Activated naive CD4-positive, alpha-beta T cell treated with anti-CD3 and anti-CD28 coated beads, Interleukin-2, amount 50 U/mL, for 24 hours (primary cell): ENCODE measurements at regions not wholly inside any gene's neighbourhood (a gene's known extent, or its start where the extent isn't known, plus 50 kb on each side); places are given as distances from the start of the nearest gene placed in this dataset.
A peak's percentile ranks its signal among the peaks of the same experiment; 100 is the strongest.

Experiments
- H3K27ac Mint-ChIP-seq: one replicate; pipeline ENCODE4 v1.8.0; 2021; ENCODE audit warnings: mild to moderate bottlenecking, mixed read lengths
- H3K27me3 Mint-ChIP-seq: one replicate; pipeline ENCODE4 v1.8.0; 2021; ENCODE audit warnings: mixed read lengths
- H3K36me3 Mint-ChIP-seq: one replicate; pipeline ENCODE4 v1.8.0; 2021; ENCODE audit warnings: mixed read lengths
- H3K4me1 Mint-ChIP-seq: one replicate; pipeline ENCODE4 v1.8.0; 2021; ENCODE audit warnings: mixed read lengths
- H3K4me3 Mint-ChIP-seq: one replicate; pipeline ENCODE4 v1.8.0; 2021; ENCODE audit warnings: mild to moderate bottlenecking, mixed read lengths
- H3K9me3 Mint-ChIP-seq: one replicate; pipeline ENCODE4 v1.8.0; 2021; ENCODE audit warnings: mixed read lengths

DNA sequence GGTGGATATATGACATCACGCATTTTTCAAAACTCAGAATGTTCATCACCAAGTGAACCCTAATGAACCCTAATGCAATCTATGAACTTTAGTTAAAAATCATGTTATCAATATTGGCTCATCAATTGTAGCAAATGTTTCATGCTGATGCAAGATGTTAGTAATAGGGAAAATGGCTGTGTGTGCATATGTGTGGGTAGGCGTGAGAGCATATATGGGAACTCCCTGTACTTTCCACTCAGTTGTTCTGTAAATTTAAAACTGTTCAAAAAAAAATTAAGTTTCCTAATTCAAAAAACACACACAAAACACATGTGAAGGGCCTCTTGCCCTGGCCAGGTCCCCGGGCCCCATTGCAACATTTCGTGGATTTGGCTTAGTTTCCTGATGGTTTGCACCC, 89.7 kb upstream of the PROK2 start:
- peak overlapping the region; percentile 77 for H3K27ac Mint-ChIP-seq
- no peak overlapping the region for H3K4me3 Mint-ChIP-seq
- H3K36me3 Mint-ChIP-seq = no peaks in the 10 kb centered on the region
- H3K27me3 Mint-ChIP-seq = no peaks in the 10 kb centered on the region
- H3K9me3 Mint-ChIP-seq = no peaks in the 10 kb centered on the region
- H3K4me1 Mint-ChIP-seq = peaks cover 20% of the 10 kb centered on the region

DNA sequence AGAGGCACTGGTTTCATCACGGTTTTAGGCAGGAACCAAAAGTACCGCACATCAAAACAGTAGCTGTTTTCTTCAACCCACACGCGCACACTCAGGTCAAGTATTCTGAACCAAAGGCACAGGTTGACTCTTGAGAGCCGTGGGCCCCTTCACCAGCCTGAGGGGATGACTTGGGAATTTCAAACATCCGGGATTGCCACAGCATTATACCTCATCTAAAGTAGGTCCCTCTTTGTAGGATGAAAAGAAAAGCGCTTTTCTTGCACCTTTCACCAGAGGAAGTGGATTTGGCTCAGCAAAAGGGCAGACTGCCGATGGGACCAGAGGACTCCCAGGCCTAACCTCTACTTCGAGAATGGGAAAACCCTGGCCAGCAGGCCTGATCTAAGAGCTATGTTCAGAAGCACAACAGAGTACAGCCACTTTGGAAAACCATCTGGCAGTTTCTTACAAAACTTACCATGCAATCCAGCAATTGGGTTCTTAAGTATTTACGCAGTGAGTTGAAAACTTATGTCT, 88.2 kb upstream of the PROK2 start:
- Mint-ChIP-seq H3K4me3 (no peak overlapping the region), H3K9me3 (no peaks in the 10 kb centered on the region), H3K27ac (no peak overlapping the region), H3K27me3 (no peaks in the 10 kb centered on the region), H3K4me1 (peaks cover 20% of the 10 kb centered on the region), H3K36me3 (no peaks in the 10 kb centered on the region)

DNA sequence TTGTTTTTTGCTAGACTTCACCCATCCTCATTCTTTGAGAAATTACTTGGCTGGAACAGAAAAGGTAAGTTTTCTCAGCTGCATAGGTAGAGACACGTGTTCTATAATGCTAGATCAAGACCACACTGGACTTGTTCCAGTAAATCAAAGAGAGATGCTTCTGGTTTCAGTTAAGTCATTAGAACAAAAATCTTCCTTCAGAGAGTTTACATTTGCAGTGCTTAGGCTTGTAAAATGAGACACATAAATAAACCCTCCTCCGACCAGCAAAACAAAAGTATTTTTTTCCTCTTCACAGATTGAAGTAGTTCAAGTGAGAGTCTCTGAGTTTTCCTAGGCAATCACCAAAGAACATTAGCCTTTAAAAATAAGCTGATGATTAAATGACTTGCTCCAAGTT, 87.3 kb upstream of the PROK2 start:
- no peaks in the 10 kb centered on the region for H3K9me3 Mint-ChIP-seq
- H3K36me3 Mint-ChIP-seq = no peaks in the 10 kb centered on the region
- H3K27me3 Mint-ChIP-seq = no peaks in the 10 kb centered on the region
- H3K4me3 Mint-ChIP-seq = no peak overlapping the region
- no peak overlapping the region for H3K27ac Mint-ChIP-seq
- H3K4me1 Mint-ChIP-seq = peaks cover 20% of the 10 kb centered on the region

DNA sequence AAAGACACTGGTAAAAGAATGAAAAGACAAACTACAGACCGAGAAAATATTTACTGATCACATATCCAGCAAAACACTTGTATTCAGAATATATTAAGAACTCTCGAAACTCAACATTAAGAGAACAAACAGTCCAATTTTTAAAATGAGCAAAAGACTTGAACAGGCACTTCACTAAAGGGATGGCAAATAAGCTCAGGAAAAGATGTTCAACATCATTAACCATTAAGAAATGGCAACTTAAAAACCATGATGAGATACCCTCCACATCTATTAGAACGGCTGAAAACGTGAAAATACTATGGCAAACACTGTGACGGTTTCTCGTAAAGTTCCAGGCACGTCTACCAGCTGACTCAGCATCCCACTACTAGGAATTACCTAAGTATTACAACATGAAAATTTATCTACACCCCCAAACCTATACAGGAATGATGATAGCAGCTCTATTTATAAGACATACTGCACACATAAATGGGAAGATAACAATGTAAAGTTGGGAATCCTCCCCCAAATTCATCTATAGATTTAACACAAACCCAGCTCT, 86.1 kb upstream of the PROK2 start:
- peaks cover 20% of the 10 kb centered on the region for H3K4me1 Mint-ChIP-seq
- H3K36me3 Mint-ChIP-seq = no peaks in the 10 kb centered on the region
- no peaks in the 10 kb centered on the region for H3K27me3 Mint-ChIP-seq
- H3K9me3 Mint-ChIP-seq = no peaks in the 10 kb centered on the region
- H3K27ac Mint-ChIP-seq = no peak overlapping the region
- no peak overlapping the region for H3K4me3 Mint-ChIP-seq

DNA sequence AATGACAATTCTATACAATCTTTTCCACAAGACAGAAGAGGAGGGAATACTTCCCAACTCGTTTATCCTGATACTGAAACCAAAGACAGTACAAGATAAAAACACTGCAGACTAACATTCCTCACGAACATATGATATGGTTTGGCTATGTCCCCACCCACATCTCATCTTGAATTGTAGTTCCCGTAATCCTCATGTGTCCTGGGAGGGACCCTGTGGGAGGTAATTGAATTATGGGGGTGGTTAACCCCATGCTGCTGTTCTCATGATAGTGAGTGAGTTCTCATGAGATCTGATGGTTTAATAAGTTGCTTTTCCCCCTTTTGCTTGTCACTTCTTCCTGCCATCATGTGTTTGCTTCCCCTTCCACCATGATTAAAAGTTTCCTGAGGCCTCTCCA, 83.9 kb upstream of the PROK2 start:
- Mint-ChIP-seq H3K4me1 (peaks cover 10% of the 10 kb centered on the region), H3K27ac (no peak overlapping the region), H3K4me3 (no peak overlapping the region), H3K27me3 (no peaks in the 10 kb centered on the region), H3K9me3 (no peaks in the 10 kb centered on the region), H3K36me3 (no peaks in the 10 kb centered on the region)

DNA sequence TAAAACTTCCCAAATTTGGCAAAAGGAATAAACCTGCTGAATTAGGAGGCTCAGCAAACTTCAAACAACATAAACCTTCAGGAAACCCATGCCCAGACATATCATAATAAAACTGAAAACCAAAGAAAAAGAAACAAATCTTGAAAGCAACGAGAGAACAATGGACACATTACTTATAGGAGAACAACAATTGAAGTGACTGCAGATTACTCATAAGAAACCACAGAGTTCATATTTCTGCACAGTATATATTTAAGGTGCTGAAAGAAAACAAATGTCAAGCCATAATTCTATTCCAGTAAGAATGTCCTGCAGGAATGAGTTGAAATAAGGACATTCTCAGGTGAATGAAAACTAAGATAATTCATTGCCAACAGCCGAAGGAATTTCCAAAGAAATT, 80.8 kb upstream of the PROK2 start:
- Mint-ChIP-seq H3K27me3 (peaks cover 12% of the 10 kb centered on the region), H3K4me1 (no peaks in the 10 kb centered on the region), H3K36me3 (no peaks in the 10 kb centered on the region), H3K4me3 (no peak overlapping the region), H3K27ac (no peak overlapping the region), H3K9me3 (no peaks in the 10 kb centered on the region)

DNA sequence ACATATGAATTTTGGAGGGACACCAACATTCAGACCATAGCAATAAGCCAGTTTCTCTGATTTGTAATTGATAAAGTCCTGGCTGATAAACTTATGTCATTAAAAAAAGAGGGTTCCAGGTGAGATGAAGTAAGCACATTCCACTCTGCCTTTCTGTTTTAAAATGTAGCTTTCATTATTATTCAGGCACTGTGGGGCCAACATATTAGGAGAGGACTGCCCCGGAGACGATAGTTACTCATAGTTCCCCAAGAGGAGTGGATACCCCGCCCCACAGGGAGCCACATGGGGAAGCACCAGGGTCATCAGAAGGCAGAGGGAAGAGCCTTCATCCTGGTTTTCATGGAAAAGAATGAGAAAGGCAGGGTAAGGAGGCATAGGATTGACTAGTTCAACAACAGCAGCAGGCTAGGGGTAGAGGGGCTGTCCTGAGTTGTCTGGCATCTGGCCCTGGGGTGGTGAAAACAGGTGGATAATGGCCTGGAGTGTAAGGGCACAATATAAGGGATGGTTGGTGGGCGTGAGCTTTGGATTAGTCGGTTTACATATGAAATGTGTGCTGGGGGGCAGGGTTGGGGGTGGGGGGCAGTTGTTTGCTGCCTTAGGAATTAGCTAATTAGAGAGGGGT, 78.7 kb upstream of the PROK2 start:
- Mint-ChIP-seq H3K36me3 (no peaks in the 10 kb centered on the region), H3K9me3 (no peaks in the 10 kb centered on the region), H3K4me1 (peaks cover 3% of the 10 kb centered on the region), H3K27me3 (peaks cover 14% of the 10 kb centered on the region), H3K27ac (no peak overlapping the region), H3K4me3 (no peak overlapping the region)

DNA sequence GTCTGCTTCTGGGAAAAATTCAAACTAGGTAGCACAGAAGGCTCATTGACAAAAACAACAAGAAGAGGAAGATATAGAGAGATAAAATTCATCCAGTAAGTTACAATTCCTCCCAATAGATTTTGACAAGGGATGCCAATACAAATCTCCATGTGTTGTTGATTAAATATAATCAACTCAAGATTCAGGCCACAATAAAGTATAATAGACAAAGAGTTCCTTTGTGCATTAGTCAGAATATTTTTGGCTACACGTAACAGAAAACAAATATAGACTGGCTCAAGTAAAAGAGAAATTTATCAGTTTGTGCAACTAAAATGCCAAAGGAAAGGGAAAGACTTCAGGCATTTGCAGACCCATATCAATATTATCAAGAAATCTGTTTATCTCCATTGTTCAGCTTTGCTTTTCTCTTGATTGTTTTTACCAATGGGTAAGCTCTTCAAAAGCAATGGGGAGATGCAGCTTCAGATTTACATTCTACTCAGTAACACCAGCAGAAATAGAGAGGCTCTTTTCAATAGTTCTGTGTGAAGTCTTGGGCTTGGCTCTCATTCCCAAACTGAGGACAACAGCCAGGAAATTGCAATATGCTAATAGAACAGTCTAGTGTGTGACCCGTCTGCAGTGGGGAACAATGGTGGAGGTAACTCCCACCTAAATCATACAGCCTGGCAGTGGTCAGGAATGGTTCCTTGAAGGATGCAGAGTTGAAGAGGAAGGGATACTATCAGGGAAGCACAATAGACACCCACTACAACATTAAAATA, 77.6 kb upstream of the PROK2 start:
- Mint-ChIP-seq H3K4me1 (peaks cover 3% of the 10 kb centered on the region), H3K27me3 (peaks cover 14% of the 10 kb centered on the region), H3K9me3 (no peaks in the 10 kb centered on the region), H3K27ac (no peak overlapping the region), H3K36me3 (no peaks in the 10 kb centered on the region), H3K4me3 (no peak overlapping the region)

DNA sequence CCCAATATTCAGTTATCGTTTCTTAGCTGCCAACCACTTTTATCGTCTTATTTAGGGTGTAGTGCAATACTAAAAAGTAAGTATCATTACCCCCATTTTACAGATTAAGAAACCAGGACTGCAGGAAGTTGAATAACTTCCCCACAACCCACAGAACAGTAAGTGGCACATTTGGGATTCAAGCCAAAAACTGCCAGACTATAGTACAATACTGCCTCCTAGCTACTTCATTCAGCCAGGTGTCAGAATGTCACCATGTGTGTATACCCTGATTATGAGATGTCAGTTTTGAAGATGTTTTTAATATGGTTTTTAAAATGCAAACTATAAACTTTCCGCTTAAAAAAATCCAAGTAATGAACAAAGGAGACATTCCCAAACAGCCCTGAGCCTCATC, 74.2 kb upstream of the PROK2 start:
- H3K4me1 Mint-ChIP-seq = peaks cover 3% of the 10 kb centered on the region
- H3K4me3 Mint-ChIP-seq = no peak overlapping the region
- no peaks in the 10 kb centered on the region for H3K9me3 Mint-ChIP-seq

DNA sequence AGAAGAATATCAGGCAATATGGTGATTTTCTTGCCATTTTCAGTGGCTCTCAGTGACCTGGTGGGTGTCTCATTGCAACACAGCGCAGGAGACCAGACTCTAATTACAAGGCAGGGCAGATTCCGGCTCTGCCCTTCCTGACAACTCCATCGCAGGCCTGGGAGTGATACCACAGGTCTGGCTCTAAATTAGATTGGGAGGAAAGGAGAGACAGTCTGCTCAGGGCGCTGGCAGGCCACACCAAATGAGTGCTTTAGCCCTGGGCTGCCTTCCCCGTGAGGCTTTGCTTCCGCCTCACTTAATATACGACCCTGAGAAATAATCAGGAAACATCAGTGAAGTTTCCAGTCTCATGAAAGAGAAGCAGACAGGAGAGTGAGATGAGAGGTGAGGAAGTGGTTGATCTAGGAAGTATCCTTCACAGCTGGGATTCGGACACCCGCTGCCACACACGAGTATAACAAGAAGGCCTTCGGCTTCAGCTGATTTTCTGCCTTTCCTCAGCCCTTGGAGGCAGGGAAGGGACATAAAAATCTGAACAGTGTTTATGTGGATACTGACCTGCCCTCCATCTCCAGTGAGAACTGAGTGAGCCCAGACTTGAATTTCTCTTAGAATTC, 73.7 kb upstream of the PROK2 start:
- Mint-ChIP-seq H3K4me3 (no peak overlapping the region), H3K4me1 (peaks cover 3% of the 10 kb centered on the region), H3K27ac (no peak overlapping the region), H3K9me3 (no peaks in the 10 kb centered on the region), H3K36me3 (no peaks in the 10 kb centered on the region), H3K27me3 (peaks cover 13% of the 10 kb centered on the region)

More for the DNA sequence above, 74.2 kb upstream of the PROK2 start:
- Mint-ChIP-seq H3K36me3 (no peaks in the 10 kb centered on the region), H3K27me3 (peaks cover 14% of the 10 kb centered on the region), H3K27ac (no peak overlapping the region)

DNA sequence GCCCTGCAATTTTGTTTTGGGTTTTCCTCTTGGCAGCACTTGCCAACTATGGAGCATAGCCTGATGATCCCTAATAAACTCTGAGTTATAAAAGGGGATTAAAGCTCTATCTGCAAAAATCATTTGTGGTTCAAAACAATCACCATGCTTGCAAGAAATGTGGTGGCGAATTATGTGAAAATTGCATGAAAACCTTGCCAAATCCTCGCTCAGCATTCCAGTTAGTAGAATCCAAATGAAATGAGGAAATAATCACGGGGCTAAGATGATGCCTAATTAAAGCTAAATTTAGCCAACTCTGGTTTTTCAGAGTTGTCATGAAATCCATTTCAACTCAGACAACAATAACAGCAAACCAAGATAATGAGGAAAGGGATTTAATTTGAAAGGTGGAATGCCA, 73.0 kb upstream of the PROK2 start:
- no peaks in the 10 kb centered on the region for H3K9me3 Mint-ChIP-seq
- H3K27ac Mint-ChIP-seq = no peak overlapping the region
- peaks cover 3% of the 10 kb centered on the region for H3K4me1 Mint-ChIP-seq
- H3K36me3 Mint-ChIP-seq = no peaks in the 10 kb centered on the region
- H3K27me3 Mint-ChIP-seq = peaks cover 9% of the 10 kb centered on the region
- no peak overlapping the region for H3K4me3 Mint-ChIP-seq

DNA sequence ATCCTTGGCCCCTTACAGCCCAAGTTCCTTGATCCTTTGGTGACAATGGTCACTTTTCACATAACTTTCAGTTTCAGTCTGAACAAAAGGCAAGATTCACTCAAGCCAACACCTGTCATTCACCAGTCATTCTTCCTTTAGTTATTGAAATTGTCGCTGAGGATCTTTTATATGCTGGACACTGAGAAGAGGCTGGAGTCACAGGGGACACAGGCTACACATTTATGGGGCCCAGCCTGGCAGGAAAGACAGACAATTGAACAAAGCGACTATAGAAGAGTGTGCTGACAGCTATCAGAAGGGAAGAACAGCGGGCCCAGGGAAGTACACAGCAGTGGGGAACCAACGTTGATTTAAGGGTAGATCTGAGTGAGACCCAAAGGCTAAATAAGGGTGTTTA, 69.8 kb upstream of the PROK2 start:
- H3K27me3 Mint-ChIP-seq = peaks cover 3% of the 10 kb centered on the region
- no peak overlapping the region for H3K4me3 Mint-ChIP-seq
- H3K4me1 Mint-ChIP-seq = peaks cover 3% of the 10 kb centered on the region
- no peak overlapping the region for H3K27ac Mint-ChIP-seq
- H3K9me3 Mint-ChIP-seq = no peaks in the 10 kb centered on the region
- no peaks in the 10 kb centered on the region for H3K36me3 Mint-ChIP-seq

DNA sequence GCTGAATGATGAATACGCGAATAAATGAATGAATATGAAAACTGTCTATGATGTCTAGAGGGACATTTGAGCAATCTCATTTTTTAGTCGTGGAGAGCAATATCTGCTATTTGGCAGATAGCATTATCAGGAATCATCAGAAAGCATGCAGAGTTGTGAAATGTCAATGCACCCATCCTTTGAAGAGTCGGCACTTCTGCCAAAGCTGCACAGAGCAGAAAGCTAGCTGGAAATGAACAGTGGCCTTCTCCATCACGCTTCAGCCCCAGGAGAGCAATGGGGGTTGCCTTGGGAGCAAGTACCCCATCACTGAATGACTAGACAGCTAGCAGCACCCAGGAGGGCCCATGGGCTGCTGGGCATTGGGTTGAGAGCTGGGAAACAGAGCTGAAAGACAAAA, 69.1 kb upstream of the PROK2 start:
- no peaks in the 10 kb centered on the region for H3K36me3 Mint-ChIP-seq
- no peak overlapping the region for H3K27ac Mint-ChIP-seq

DNA sequence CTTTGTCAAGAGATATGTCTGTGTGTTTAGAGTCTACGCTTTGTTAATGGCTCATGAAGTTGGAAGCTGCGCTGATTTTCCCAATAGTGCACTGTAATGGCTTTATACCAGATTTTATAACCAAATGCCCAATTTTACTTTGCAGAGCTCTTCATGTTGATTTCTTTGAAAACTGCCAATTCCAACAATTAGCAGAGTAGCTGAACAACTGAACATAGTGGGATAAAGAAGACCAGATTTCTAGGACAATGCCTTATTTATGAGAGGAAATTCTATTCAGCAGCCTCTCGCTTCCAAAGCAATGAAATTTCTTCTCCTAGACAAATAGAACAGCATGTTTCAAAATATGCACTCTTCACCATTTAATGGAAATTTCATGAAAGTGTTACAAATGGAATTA, 66.9 kb upstream of the PROK2 start:
- H3K4me1 Mint-ChIP-seq = no peaks in the 10 kb centered on the region
- H3K9me3 Mint-ChIP-seq = no peaks in the 10 kb centered on the region
- peaks cover 7% of the 10 kb centered on the region for H3K27me3 Mint-ChIP-seq
- H3K27ac Mint-ChIP-seq = no peak overlapping the region
- H3K36me3 Mint-ChIP-seq = no peaks in the 10 kb centered on the region
- H3K4me3 Mint-ChIP-seq = no peak overlapping the region

More for the DNA sequence above, 69.1 kb upstream of the PROK2 start:
- Mint-ChIP-seq H3K27me3 (peaks cover 7% of the 10 kb centered on the region), H3K4me3 (no peak overlapping the region), H3K4me1 (peaks cover 2% of the 10 kb centered on the region), H3K9me3 (no peaks in the 10 kb centered on the region)

DNA sequence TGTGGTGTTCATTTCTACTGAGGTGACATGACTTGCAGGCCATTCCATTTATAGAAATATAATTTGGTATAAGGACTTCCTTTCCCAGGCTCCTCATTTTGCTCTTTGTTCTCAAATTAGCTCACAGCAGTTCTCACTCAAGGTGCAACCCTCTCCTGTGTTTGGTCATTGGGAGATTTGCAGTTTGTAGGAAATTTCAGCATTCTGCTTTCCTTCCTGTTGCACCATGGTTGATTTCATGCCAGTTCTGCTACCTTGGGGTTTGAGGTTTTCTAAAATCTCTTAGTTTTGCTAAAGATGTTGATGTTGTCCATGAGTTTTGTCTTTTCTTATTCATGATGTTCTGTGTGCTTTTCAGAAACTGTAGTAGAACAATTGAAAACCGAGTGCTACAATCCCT, 65.7 kb upstream of the PROK2 start:
- H3K27ac Mint-ChIP-seq = no peak overlapping the region
- no peak overlapping the region for H3K4me3 Mint-ChIP-seq
- peaks cover 7% of the 10 kb centered on the region for H3K27me3 Mint-ChIP-seq
- H3K9me3 Mint-ChIP-seq = no peaks in the 10 kb centered on the region
- H3K4me1 Mint-ChIP-seq = no peaks in the 10 kb centered on the region
- no peaks in the 10 kb centered on the region for H3K36me3 Mint-ChIP-seq

DNA sequence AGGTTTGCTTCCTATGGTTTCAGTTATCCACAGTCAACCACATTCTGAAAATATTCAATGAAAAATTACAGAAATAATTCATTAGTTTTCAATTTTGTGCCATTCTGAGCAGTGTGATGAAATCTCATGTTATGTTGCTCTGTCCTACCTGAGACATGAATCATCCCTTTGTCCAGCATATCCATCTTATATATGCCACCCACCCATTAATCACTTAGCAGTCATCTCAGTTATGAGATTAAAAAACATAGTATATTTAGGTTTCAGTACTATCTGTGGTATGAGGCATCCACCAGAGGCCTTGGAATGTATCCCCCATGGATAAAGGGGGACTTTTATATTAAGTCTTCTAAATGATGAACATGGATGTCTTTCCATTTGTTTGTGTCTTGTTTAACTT, 64.7 kb upstream of the PROK2 start:
- H3K27me3 Mint-ChIP-seq = peaks cover 9% of the 10 kb centered on the region
- H3K9me3 Mint-ChIP-seq = no peaks in the 10 kb centered on the region
- no peak overlapping the region for H3K27ac Mint-ChIP-seq
- no peak overlapping the region for H3K4me3 Mint-ChIP-seq
- H3K4me1 Mint-ChIP-seq = no peaks in the 10 kb centered on the region
- H3K36me3 Mint-ChIP-seq = no peaks in the 10 kb centered on the region
